ENCODE measurements at regions not wholly inside any gene's neighbourhood (a gene's known extent, or its start where the extent isn't known, plus 50 kb on each side); places are given as distances from the start of the nearest gene placed in this dataset.

- CTCF ChIA-PET = no interaction called here
- ATAC-seq = no peak
These were observed 83.0 kb upstream of the HNRNPA3 start for GRCh38 chr2:177129610-177130009.

GRCh38 chr2:177131858-177132257 lies 80.7 kb upstream of the HNRNPA3 start:
- no peaks in the 10 kb centered on the region for H3K36me3 ChIP-seq (ENCODE audit: control insufficient read depth, insufficient read depth, low read length)
- ChIA-PET POLR2A (no interaction called here), CTCF (no interaction called here)
- in situ Hi-C loops (cut with HindIII; ENCODE audit: low pct_unique_long_range_greater_than_20kb, low sequenced_read_pairs) (no loop called here), intact Hi-C loops (cut with micrococcal nuclease; ENCODE audit: unreplicated experiment) (no loop called here)
- no TSS peak for BruUV-seq (replicated peaks)
- no peaks in the 10 kb centered on the region for H3K4me1 ChIP-seq (ENCODE audit: control insufficient read depth, insufficient read depth, low read length)
- TF ChIP-seq POLR2AphosphoS5 (IDR thresholded peaks at IDR 0.05; ENCODE audit: low read depth, low read length) (no peak), TCF7L2 (IDR thresholded peaks at IDR 0.05; ENCODE audit: low read depth, low read length) (no peak), SIN3A (IDR thresholded peaks at IDR 0.05; ENCODE audit: borderline replicate concordance, insufficient read depth, low read depth, low read length) (no peak), CTCF (IDR thresholded peaks at IDR 0.05) (no peak), REST (IDR thresholded peaks at IDR 0.05; ENCODE audit: insufficient read depth in 1 of 2, low read depth in 2 of 2, low read length in 1 of 2) (no peak)
- no peak overlapping the region for H3K27ac ChIP-seq (ENCODE audit: low read length)
- H3K27me3 ChIP-seq (ENCODE audit: control insufficient read depth, insufficient read depth, low read length) = no peaks in the 10 kb centered on the region
- DNase-seq (ENCODE audit: low read depth, low spot score) (no peak), ATAC-seq (no peak)
- no peaks in the 10 kb centered on the region for H3K9me3 ChIP-seq (ENCODE audit: control insufficient read depth, insufficient read depth, low read depth, low read length)
- no peak overlapping the region for H3K4me3 ChIP-seq (ENCODE audit: low read depth in 2 of 2, low read length in 2 of 2)

More at GRCh38 chr2:177129610-177130009, 83.0 kb upstream of the HNRNPA3 start:
- TF ChIP-seq SIN3A (IDR thresholded peaks at IDR 0.05; ENCODE audit: borderline replicate concordance, insufficient read depth, low read depth, low read length) (no peak), POLR2AphosphoS5 (IDR thresholded peaks at IDR 0.05; ENCODE audit: low read depth, low read length) (no peak), TCF7L2 (IDR thresholded peaks at IDR 0.05; ENCODE audit: low read depth, low read length) (no peak), CTCF (IDR thresholded peaks at IDR 0.05) (no peak), REST (IDR thresholded peaks at IDR 0.05; ENCODE audit: insufficient read depth in 1 of 2, low read depth in 2 of 2, low read length in 1 of 2) (no peak)
- in situ Hi-C loops (cut with HindIII; ENCODE audit: low pct_unique_long_range_greater_than_20kb, low sequenced_read_pairs) = no loop called here
- no peaks in the 10 kb centered on the region for H3K27me3 ChIP-seq (ENCODE audit: control insufficient read depth, insufficient read depth, low read length)
- BruUV-seq (replicated peaks) = no TSS peak
- POLR2A ChIA-PET = no interaction called here
- H3K4me1 ChIP-seq (ENCODE audit: control insufficient read depth, insufficient read depth, low read length) = no peaks in the 10 kb centered on the region
- H3K27ac ChIP-seq (ENCODE audit: low read length) = no peak overlapping the region
- H3K4me3 ChIP-seq (ENCODE audit: low read depth in 2 of 2, low read length in 2 of 2) = no peak overlapping the region
- intact Hi-C loops (cut with micrococcal nuclease; ENCODE audit: unreplicated experiment) = no loop called here
- no peaks in the 10 kb centered on the region for H3K36me3 ChIP-seq (ENCODE audit: control insufficient read depth, insufficient read depth, low read length)
- no peak for DNase-seq (ENCODE audit: low read depth, low spot score)
- H3K9me3 ChIP-seq (ENCODE audit: control insufficient read depth, insufficient read depth, low read depth, low read length) = no peaks in the 10 kb centered on the region
